HG03439 (cell line): ENCODE measurements at regions not wholly inside any gene's neighbourhood (a gene's known extent, or its start where the extent isn't known, plus 50 kb on each side); places are given as distances from the start of the nearest gene placed in this dataset.
"Not testable (repeated sequence)": the region's sequence is repeated elsewhere in the genome, so short reads cannot be mapped to it uniquely, and the experiment has no call there.

Source experiments
- ATAC-seq: cut with Tn5 transposase; IDR thresholded peaks from one replicate; pipeline ENCODE4 v1.9.1; 2021; ENCODE audit warnings: mild to moderate bottlenecking, moderate library complexity; ENCODE audit not compliant: unreplicated experiment

- no peak for ATAC-seq
Observed at GRCh38 chr12:96085475-96085874, 50.1 kb upstream of the LTA4H start.

- ATAC-seq = not testable (repeated sequence)
Observed at GRCh38 chr12:96086190-96086589, 50.8 kb upstream of the LTA4H start.

GRCh38 chr12:96091833-96092232 is 56.4 kb upstream of the LTA4H start:
- no peak for ATAC-seq

- no peak for ATAC-seq
Observed at GRCh38 chr12:96093543-96094196, 58.3 kb upstream of the LTA4H start.

- no peak for ATAC-seq
Observed at GRCh38 chr12:96094201-96094600, 58.8 kb upstream of the LTA4H start.

GRCh38 chr12:96098631-96099030 is 63.2 kb upstream of the LTA4H start:
- ATAC-seq = no peak

- ATAC-seq = no peak
Observed at GRCh38 chr12:96099421-96099820, 64.0 kb upstream of the LTA4H start.

GRCh38 chr12:96099986-96100385 is 64.6 kb upstream of the LTA4H start:
- no peak for ATAC-seq

- no peak for ATAC-seq
Observed at GRCh38 chr12:96101806-96102205, 66.4 kb upstream of the LTA4H start.

- ATAC-seq = no peak
Observed at GRCh38 chr12:96103067-96103644, 67.8 kb upstream of the LTA4H start.

GRCh38 chr12:96104566-96104965 is 69.2 kb upstream of the LTA4H start:
- ATAC-seq = no peak

GRCh38 chr12:96106137-96106536 is 70.8 kb upstream of the LTA4H start:
- no peak for ATAC-seq

GRCh38 chr12:96107236-96107635 is 71.8 kb upstream of the LTA4H start:
- ATAC-seq = no peak

- no peak for ATAC-seq
Observed at GRCh38 chr12:96108321-96108720, 72.9 kb upstream of the LTA4H start.

- ATAC-seq = not testable (repeated sequence)
Observed at GRCh38 chr12:96108941-96109340, 73.6 kb upstream of the LTA4H start.

GRCh38 chr12:96112733-96113132 is 77.3 kb upstream of the LTA4H start:
- ATAC-seq = no peak

GRCh38 chr12:96117460-96117859 is 76.7 kb upstream of the ELK3 start:
- ATAC-seq = no peak

GRCh38 chr12:96120359-96121100 is 73.6 kb upstream of the ELK3 start:
- peak; percentile 89 for ATAC-seq

GRCh38 chr12:96121271-96121711 is 72.9 kb upstream of the ELK3 start:
- peak; percentile 41 for ATAC-seq

- ATAC-seq = not testable (repeated sequence)
Observed at GRCh38 chr12:96128292-96128691, 65.9 kb upstream of the ELK3 start.

GRCh38 chr12:96130396-96131059 is 63.6 kb upstream of the ELK3 start:
- no peak for ATAC-seq
